Endothelial cell of umbilical vein (primary cell): ENCODE measurements at regions not wholly inside any gene's neighbourhood (a gene's known extent, or its start where the extent isn't known, plus 50 kb on each side); places are given as distances from the start of the nearest gene placed in this dataset.

Experiments
- BruUV-seq: library from RNA; stranded (reverse); fragments of 400-500 nt; replicated peaks from 2 replicates; lab custom pipeline; 2021; lab: Mats Ljungman, UMichigan
- CTCF ChIA-PET: fragments of 300-600, 350-600 bp; sonication (Branson Sonifier 250); formaldehyde crosslinking; loops from one replicate; lab custom pipeline; 2021; ENCODE audit warnings: antibody characterized with exemption, inconsistent platforms; lab: Charles Lee
- POLR2A ChIA-PET: fragments of 300-600, 350-600 bp; sonication (Branson Sonifier 250); formaldehyde crosslinking; loops from one replicate; lab custom pipeline; 2021; ENCODE audit warnings: antibody characterized with exemption, inconsistent platforms; lab: Charles Lee
- DNase-seq: peaks from one replicate; pipeline ENCODE4 v3.0.0-alpha.2; 2011; ENCODE audit warnings: low read depth, low spot score
- FAIRE-seq: peaks from 2 replicates; lab custom pipeline; 2011; peaks lifted over from hg19 to GRCh38; lab: Jason Lieb, UNC
- H2AFZ ChIP-seq: 2 replicates; pipeline ENCODE4 v1.6.0; 2012; ENCODE audit warnings: low read depth, low read length, control low read depth, inconsistent platforms
- H3K27ac ChIP-seq: 2 replicates; pipeline ENCODE4 v1.5.1; 2011; ENCODE audit warnings: low read depth, mild to moderate bottlenecking, control low read depth, low read length, moderate library complexity; ENCODE audit not compliant: insufficient read depth
- H3K27me3 ChIP-seq, 2 experiments: 2 replicates each; pipeline versions ENCODE4 v1.6.0 to v1.6.1; 2011; ENCODE audit warnings: low read length in 2 of 2, mixed read lengths in 1 of 2; ENCODE audit not compliant: control insufficient read depth in 2 of 2, insufficient read depth in 2 of 2
- H3K36me3 ChIP-seq, 2 experiments: 2 replicates in 1 of 2; 3 replicates in 1 of 2; pipeline ENCODE4 v1.5.1; 2011; ENCODE audit warnings: low read length in 2 of 2, mild to moderate bottlenecking in 1 of 2, moderate library complexity in 1 of 2; ENCODE audit not compliant: control insufficient read depth in 2 of 2, insufficient read depth in 2 of 2; ENCODE audit errors: extremely low read depth in 1 of 2
- H3K4me1 ChIP-seq: 3 replicates; pipeline ENCODE4 v1.5.1; 2011; ENCODE audit warnings: mild to moderate bottlenecking, low read length; ENCODE audit not compliant: control insufficient read depth, insufficient read depth; ENCODE audit errors: extremely low read depth
- H3K4me2 ChIP-seq: 2 replicates; pipeline ENCODE4 v1.6.1; 2011; ENCODE audit warnings: low read length, control low read depth, mixed read lengths; ENCODE audit not compliant: insufficient read depth
- H3K4me3 ChIP-seq, 3 experiments: fragments of 200-600 bp in 1 of 3; sonication (generic), shearing (Covaris generic) in 1 of 3; replicated peaks in 1 of 3; 2 replicates each; pipeline ENCODE4 v1.5.1; 2011 to 2016; ENCODE audit warnings: control low read depth in 3 of 3, low read length in 3 of 3, mild to moderate bottlenecking in 2 of 3, inconsistent platforms in 1 of 3, low read depth in 1 of 3, moderate library complexity in 1 of 3; ENCODE audit not compliant: insufficient read depth in 1 of 3
- H3K79me2 ChIP-seq: 2 replicates; pipeline ENCODE4 v1.6.0; 2012; ENCODE audit warnings: low read length, inconsistent platforms; ENCODE audit not compliant: control insufficient read depth, insufficient read depth
- H3K9ac ChIP-seq: replicated peaks from 2 replicates; pipeline ENCODE3; 2011; ENCODE audit warnings: low read length, control low read depth; ENCODE audit not compliant: insufficient read depth; ENCODE audit errors: extremely low read depth
- H3K9me1 ChIP-seq: replicated peaks from 3 replicates; pipeline ENCODE4 v1.6.0; 2011; ENCODE audit warnings: mild to moderate bottlenecking, low read length; ENCODE audit not compliant: control insufficient read depth, insufficient read depth; ENCODE audit errors: extremely low read depth
- H3K9me3 ChIP-seq: replicated peaks from 2 replicates; pipeline ENCODE4 v1.5.1; 2012; ENCODE audit warnings: low read length, inconsistent platforms; ENCODE audit not compliant: control insufficient read depth, insufficient read depth
- H4K20me1 ChIP-seq: replicated peaks from 2 replicates; pipeline ENCODE3; 2011; ENCODE audit warnings: mild to moderate bottlenecking, low read length; ENCODE audit not compliant: control insufficient read depth, insufficient read depth; ENCODE audit errors: extremely low read depth
- GATA2 ChIP-seq: IDR thresholded peaks from 2 replicates; pipeline ENCODE4 v1.7.0; 2011; ENCODE audit warnings: low read depth, mild to moderate bottlenecking, moderate library complexity, mixed read lengths, low read length; ENCODE audit not compliant: insufficient read length, insufficient read depth
- JUN ChIP-seq: IDR thresholded peaks from 2 replicates; pipeline ENCODE4 v1.6.1; 2011; ENCODE audit warnings: borderline replicate concordance, low read depth; ENCODE audit not compliant: insufficient read length, insufficient read depth
- MYC ChIP-seq: IDR thresholded peaks from one replicate; pipeline ENCODE4 v1.6.1; 2011; ENCODE audit warnings: mild to moderate bottlenecking, low read depth, low read length
- POLR2A ChIP-seq: IDR thresholded peaks from 2 replicates; pipeline ENCODE4 v1.6.1; 2012; ENCODE audit warnings: low read depth, mild to moderate bottlenecking, control low read depth, low read length
- POLR2AphosphoS5 ChIP-seq: IDR thresholded peaks from 2 replicates; pipeline ENCODE4 v1.6.1; 2012; ENCODE audit warnings: low read depth, mild to moderate bottlenecking, control low read depth, low read length, moderate library complexity; ENCODE audit not compliant: insufficient read depth
- dilution Hi-C: fragments of 300-500 bp; cut with MboI; formaldehyde crosslinking; loops from one replicate; pipeline ENCODE4 v1.15.0; 2019; ENCODE audit warnings: low sequenced_read_pairs; ENCODE audit not compliant: extremely low pct_ligation_motif_present
- intact Hi-C: fragments of 100-400 bp; cut with micrococcal nuclease; formaldehyde crosslinking; loops from one replicate; pipeline ENCODE4 v1.10.0; 2022
- TF ChIP-seq, protein P1 (sequence below): IDR thresholded peaks from 2 replicates; pipeline ENCODE4 v1.6.1; 2011; ENCODE audit not compliant: insufficient read depth, insufficient read length

- TF ChIP-seq MYC = no peak
- no peak for TF ChIP-seq GATA2
- no peak for TF ChIP-seq POLR2A
- H3K27ac ChIP-seq = no peak overlapping the region
- H3K79me2 ChIP-seq = no peaks in the 10 kb centered on the region
- H3K4me3 ChIP-seq = no peak overlapping the region
- no peak for FAIRE-seq
- no peaks in the 10 kb centered on the region for H3K36me3 ChIP-seq
- no TSS peak for BruUV-seq
- no peaks in the 10 kb centered on the region for H4K20me1 ChIP-seq
- peaks cover 6% of the 10 kb centered on the region for H3K9me3 ChIP-seq
- H3K4me2 ChIP-seq = no peak overlapping the region
- ChIA-PET CTCF (no interaction called here), POLR2A (no interaction called here)
- no peak overlapping the region for H3K9ac ChIP-seq
- no peak for DNase-seq
- dilution Hi-C loops = no loop called here
- intact Hi-C loops = no loop called here
- H2AFZ ChIP-seq = no peak overlapping the region
- no peaks in the 10 kb centered on the region for H3K27me3 ChIP-seq
- no peaks in the 10 kb centered on the region for H3K9me1 ChIP-seq
- no peaks in the 10 kb centered on the region for H3K4me1 ChIP-seq
These were observed 251.2 kb downstream of the BRD1 start for GRCh38 chr22:49576241-49577141.

- no peak for DNase-seq
- peaks cover 4% of the 10 kb centered on the region for H3K9me3 ChIP-seq
- POLR2A ChIA-PET = no interaction called here
- H3K27ac ChIP-seq = no peak overlapping the region
- H2AFZ ChIP-seq = no peak overlapping the region
- H3K4me2 ChIP-seq = no peak overlapping the region
- H4K20me1 ChIP-seq = no peaks in the 10 kb centered on the region
- H3K27me3 ChIP-seq = no peaks in the 10 kb centered on the region
- dilution Hi-C loops = no loop called here
- H3K4me3 ChIP-seq = no peak overlapping the region
- H3K9me1 ChIP-seq = no peaks in the 10 kb centered on the region
- no peak overlapping the region for H3K9ac ChIP-seq
- H3K79me2 ChIP-seq = no peaks in the 10 kb centered on the region
- intact Hi-C loops = no loop called here
- H3K36me3 ChIP-seq = no peaks in the 10 kb centered on the region
- H3K4me1 ChIP-seq = no peaks in the 10 kb centered on the region
- BruUV-seq = no TSS peak
- TF ChIP-seq, protein P1, sequence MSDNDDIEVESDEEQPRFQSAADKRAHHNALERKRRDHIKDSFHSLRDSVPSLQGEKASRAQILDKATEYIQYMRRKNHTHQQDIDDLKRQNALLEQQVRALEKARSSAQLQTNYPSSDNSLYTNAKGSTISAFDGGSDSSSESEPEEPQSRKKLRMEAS = no peak
- TF ChIP-seq POLR2AphosphoS5 (no peak), JUN (no peak)
- no peak for FAIRE-seq
- CTCF ChIA-PET = no interaction called here
These were observed 252.0 kb downstream of the BRD1 start for GRCh38 chr22:49575703-49576081.
